ENCODE measurements at regions not wholly inside any gene's neighbourhood (a gene's known extent, or its start where the extent isn't known, plus 50 kb on each side); places are given as distances from the start of the nearest gene placed in this dataset.

GRCh38 chr4:79217025-79217424 lies 108.8 kb downstream of the NAA11 start:
- no peaks in the 10 kb centered on the region for H3K27me3 ChIP-seq
- no peak overlapping the region for H3K4me3 ChIP-seq
- H3K36me3 ChIP-seq = no peaks in the 10 kb centered on the region
- DNase-seq = no peak
- no peaks in the 10 kb centered on the region for H3K4me1 ChIP-seq
- TF ChIP-seq POLR2A (IDR thresholded peaks at IDR 0.05) (no peak), CTCF (IDR thresholded peaks at IDR 0.05) (no peak)
- H3K27ac ChIP-seq = no peak overlapping the region
- no peaks in the 10 kb centered on the region for H3K9me3 ChIP-seq

- no peak for DNase-seq
- Histone ChIP-seq H3K27ac (no peak overlapping the region), H3K4me3 (no peak overlapping the region), H3K36me3 (no peaks in the 10 kb centered on the region), H3K27me3 (no peaks in the 10 kb centered on the region), H3K4me1 (no peaks in the 10 kb centered on the region), H3K9me3 (no peaks in the 10 kb centered on the region)
- TF ChIP-seq POLR2A (IDR thresholded peaks at IDR 0.05) = no peak
- no peak for TF ChIP-seq CTCF (IDR thresholded peaks at IDR 0.05)
Observed at GRCh38 chr4:79213702-79214101, 112.2 kb downstream of the NAA11 start.

- no peak for DNase-seq
- no peaks in the 10 kb centered on the region for H3K4me1 ChIP-seq
- no peak for TF ChIP-seq POLR2A (IDR thresholded peaks at IDR 0.05)
- no peak for TF ChIP-seq CTCF (IDR thresholded peaks at IDR 0.05)
- no peaks in the 10 kb centered on the region for H3K9me3 ChIP-seq
- no peak overlapping the region for H3K27ac ChIP-seq
- H3K27me3 ChIP-seq = no peaks in the 10 kb centered on the region
- no peaks in the 10 kb centered on the region for H3K36me3 ChIP-seq
- no peak overlapping the region for H3K4me3 ChIP-seq
Observed at GRCh38 chr4:79213010-79213409, 112.9 kb downstream of the NAA11 start.

- H3K27ac ChIP-seq = no peak overlapping the region
- no peaks in the 10 kb centered on the region for H3K36me3 ChIP-seq
- TF ChIP-seq CTCF (IDR thresholded peaks at IDR 0.05) (no peak), POLR2A (IDR thresholded peaks at IDR 0.05) (no peak)
- no peak overlapping the region for H3K4me3 ChIP-seq
- no peaks in the 10 kb centered on the region for H3K9me3 ChIP-seq
- H3K4me1 ChIP-seq = no peaks in the 10 kb centered on the region
- DNase-seq = no peak
- no peaks in the 10 kb centered on the region for H3K27me3 ChIP-seq
Observed at GRCh38 chr4:79212311-79212710, 113.5 kb downstream of the NAA11 start.

- Histone ChIP-seq H3K9me3 (peaks cover 0 to 4% (median 0%) of the 10 kb centered on the region in 4 donors), H3K27ac (no peak overlapping the region), H3K27me3 (no peaks in the 10 kb centered on the region), H3K36me3 (no peaks in the 10 kb centered on the region), H3K4me3 (no peak overlapping the region), H3K4me1 (no peaks in the 10 kb centered on the region)
- no peak for DNase-seq
- TF ChIP-seq CTCF (IDR thresholded peaks at IDR 0.05) = no peak
- TF ChIP-seq POLR2A (IDR thresholded peaks at IDR 0.05) = no peak
Observed at GRCh38 chr4:79211490-79211889, 114.4 kb downstream of the NAA11 start.

- no peaks in the 10 kb centered on the region for H3K27me3 ChIP-seq
- no peak for TF ChIP-seq POLR2A (IDR thresholded peaks at IDR 0.05)
- no peak for TF ChIP-seq CTCF (IDR thresholded peaks at IDR 0.05)
- H3K4me1 ChIP-seq = no peaks in the 10 kb centered on the region
- no peak overlapping the region for H3K4me3 ChIP-seq
- no peak for DNase-seq
- no peaks in the 10 kb centered on the region for H3K36me3 ChIP-seq
- peaks cover 0 to 8% (median 0%) of the 10 kb centered on the region in 4 donors for H3K9me3 ChIP-seq
- H3K27ac ChIP-seq = no peak overlapping the region
Observed at GRCh38 chr4:79210636-79211049, 115.2 kb downstream of the NAA11 start.
